Neural progenitor cell (in vitro differentiated cells): ENCODE measurements at regions not wholly inside any gene's neighbourhood (a gene's known extent, or its start where the extent isn't known, plus 50 kb on each side); places are given as distances from the start of the nearest gene placed in this dataset.
A peak's percentile ranks its signal among the peaks of the same experiment; 100 is the strongest.

Experiments
- DNase-seq: peaks from one replicate; pipeline ENCODE4 v3.0.0-alpha.2; 2016; ENCODE audit warnings: low spot score
- H2AFZ ChIP-seq: fragments of 200-600 bp; sonication (generic); replicated peaks from 2 replicates; pipeline ENCODE4 v1.6.1; 2016; ENCODE audit warnings: antibody characterized with exemption
- H3F3A ChIP-seq: fragments of 200-600 bp; sonication (generic); 2 replicates; pipeline ENCODE4 v1.6.1; 2016; ENCODE audit warnings: antibody characterized with exemption, low read depth
- H3K27ac ChIP-seq: fragments of 200-600 bp; sonication (generic); 2 replicates; pipeline ENCODE4 v1.5.1; 2016; ENCODE audit warnings: mild to moderate bottlenecking
- H3K27me3 ChIP-seq: fragments of 200-600 bp; sonication (generic); 2 replicates; pipeline ENCODE4 v1.6.1; 2016; ENCODE audit warnings: mild to moderate bottlenecking, moderate library complexity
- H3K36me3 ChIP-seq: fragments of 200-600 bp; sonication (generic); 2 replicates; pipeline ENCODE4 v1.5.1; 2016
- H3K4me1 ChIP-seq: fragments of 200-600 bp; sonication (generic); 2 replicates; pipeline ENCODE4 v1.6.1; 2016; ENCODE audit warnings: mixed run types
- H3K4me2 ChIP-seq: fragments of 200-600 bp; sonication (generic); 2 replicates; pipeline ENCODE4 v1.6.1; 2016
- H3K4me3 ChIP-seq: fragments of 200-600 bp; sonication (generic); 2 replicates; pipeline ENCODE4 v1.5.1; 2016
- H3K79me2 ChIP-seq: fragments of 200-600 bp; sonication (generic); 2 replicates; pipeline ENCODE4 v1.6.1; 2016; ENCODE audit warnings: low read depth
- H3K9ac ChIP-seq: fragments of 200-600 bp; sonication (generic); 2 replicates; pipeline ENCODE4 v1.6.1; 2016
- H3K9me3 ChIP-seq: fragments of 200-600 bp; sonication (generic); 2 replicates; pipeline ENCODE4 v1.5.1; 2016; ENCODE audit warnings: low read depth
- H4K20me1 ChIP-seq: fragments of 200-600 bp; sonication (generic); 2 replicates; pipeline ENCODE4 v1.6.1; 2016; ENCODE audit warnings: low read depth
- H3K27ac Mint-ChIP-seq: 3 replicates; pipeline ENCODE4 v1.8.0; 2021; ENCODE audit warnings: mixed read lengths
- H3K27me3 Mint-ChIP-seq: 2 replicates; pipeline ENCODE4 v1.8.0; 2022; ENCODE audit warnings: low read depth, mild to moderate bottlenecking, inconsistent platforms, moderate library complexity, mixed read lengths; ENCODE audit not compliant: insufficient read depth
- H3K36me3 Mint-ChIP-seq: 3 replicates; pipeline ENCODE4 v1.8.0; 2021; ENCODE audit warnings: mixed read lengths
- H3K4me1 Mint-ChIP-seq: 3 replicates; pipeline ENCODE4 v1.8.0; 2021; ENCODE audit warnings: mixed read lengths
- H3K4me3 Mint-ChIP-seq: 3 replicates; pipeline ENCODE4 v1.8.0; 2021; ENCODE audit warnings: mild to moderate bottlenecking, moderate library complexity, mixed read lengths
- H3K9me3 Mint-ChIP-seq: 3 replicates; pipeline ENCODE4 v1.8.0; 2020; ENCODE audit warnings: mixed read lengths
- CTCF ChIP-seq: fragments of 200-600 bp; sonication (generic); IDR thresholded peaks from 2 replicates; pipeline ENCODE4 v1.5.1; 2017; ENCODE audit warnings: antibody characterized with exemption, mild to moderate bottlenecking
- EZH2 ChIP-seq: fragments of 200-600 bp; sonication (generic); IDR thresholded peaks from 2 replicates; pipeline ENCODE4 v1.6.1; 2017; ENCODE audit warnings: antibody characterized with exemption, mild to moderate bottlenecking, moderate library complexity
- EZH2phosphoT487 ChIP-seq: fragments of 200-600 bp; sonication (generic); IDR thresholded peaks from 2 replicates; pipeline ENCODE4 v1.6.1; 2017; ENCODE audit warnings: antibody characterized with exemption

GRCh38 chr9:105141146-105141975 lies 103.1 kb upstream of the SLC44A1 start:
- Histone ChIP-seq H3K27me3 (no peaks in the 10 kb centered on the region), H3K4me2 (peak overlapping the region; percentile 45), H4K20me1 (no peaks in the 10 kb centered on the region), H3K4me3 (no peak overlapping the region), H3K79me2 (no peaks in the 10 kb centered on the region), H3F3A (peaks cover 18% of the 10 kb centered on the region), H3K4me1 (peaks cover 29% of the 10 kb centered on the region), H3K9me3 (no peaks in the 10 kb centered on the region), H3K27ac (no peak overlapping the region), H3K9ac (no peak overlapping the region), H2AFZ (peak overlapping the region; percentile 73), H3K36me3 (no peaks in the 10 kb centered on the region)
- H3K4me3 Mint-ChIP-seq: no peak overlapping the region
- TF ChIP-seq EZH2phosphoT487: no peak
- TF ChIP-seq EZH2: no peak
- TF ChIP-seq CTCF: no peak
- H3K36me3 Mint-ChIP-seq: no peaks in the 10 kb centered on the region
- peaks cover 9% of the 10 kb centered on the region for H3K27me3 Mint-ChIP-seq
- peaks cover 38% of the 10 kb centered on the region for H3K4me1 Mint-ChIP-seq
- no peaks in the 10 kb centered on the region for H3K9me3 Mint-ChIP-seq
- no peak overlapping the region for H3K27ac Mint-ChIP-seq
- DNase-seq: no peak

GRCh38 chr9:105141976-105142250 lies 102.5 kb upstream of the SLC44A1 start:
- peaks cover 29% of the 10 kb centered on the region for H3K4me1 ChIP-seq
- no peak overlapping the region for H2AFZ ChIP-seq
- no peak overlapping the region for H3K27ac ChIP-seq
- Mint-ChIP-seq H3K4me3 (no peak overlapping the region), H3K27me3 (peaks cover 13% of the 10 kb centered on the region), H3K36me3 (no peaks in the 10 kb centered on the region), H3K9me3 (no peaks in the 10 kb centered on the region), H3K27ac (peak overlapping the region; percentile 76), H3K4me1 (peaks cover 38% of the 10 kb centered on the region)
- H3K27me3 ChIP-seq: no peaks in the 10 kb centered on the region
- H3K4me2 ChIP-seq: no peak overlapping the region
- no peak overlapping the region for H3K4me3 ChIP-seq
- H4K20me1 ChIP-seq: no peaks in the 10 kb centered on the region
- H3K9ac ChIP-seq: no peak overlapping the region
- no peaks in the 10 kb centered on the region for H3K9me3 ChIP-seq
- H3K36me3 ChIP-seq: no peaks in the 10 kb centered on the region
- DNase-seq: no peak
- no peak for TF ChIP-seq CTCF
- peaks cover 18% of the 10 kb centered on the region for H3F3A ChIP-seq
- no peaks in the 10 kb centered on the region for H3K79me2 ChIP-seq

- Mint-ChIP-seq H3K9me3 (no peaks in the 10 kb centered on the region), H3K27ac (peak overlapping the region; percentile 76), H3K27me3 (peaks cover 15% of the 10 kb centered on the region), H3K4me1 (peaks cover 38% of the 10 kb centered on the region), H3K36me3 (no peaks in the 10 kb centered on the region), H3K4me3 (no peak overlapping the region)
- Histone ChIP-seq H3K4me1 (peaks cover 29% of the 10 kb centered on the region), H3K9me3 (no peaks in the 10 kb centered on the region), H3K27me3 (no peaks in the 10 kb centered on the region), H3K4me2 (no peak overlapping the region), H3K36me3 (no peaks in the 10 kb centered on the region), H3K4me3 (no peak overlapping the region), H3K9ac (no peak overlapping the region), H3F3A (peaks cover 18% of the 10 kb centered on the region), H2AFZ (no peak overlapping the region), H3K79me2 (no peaks in the 10 kb centered on the region), H3K27ac (no peak overlapping the region), H4K20me1 (no peaks in the 10 kb centered on the region)
- no peak for DNase-seq
- no peak for TF ChIP-seq EZH2phosphoT487
- TF ChIP-seq CTCF: no peak
- TF ChIP-seq EZH2: no peak
Measured at GRCh38 chr9:105142406-105143135, 101.9 kb upstream of the SLC44A1 start.
